Memory B cell (primary cell): ENCODE measurements at regions not wholly inside any gene's neighbourhood (a gene's known extent, or its start where the extent isn't known, plus 50 kb on each side); places are given as distances from the start of the nearest gene placed in this dataset.
"Not testable (repeated sequence)": the region's sequence is repeated elsewhere in the genome, so short reads cannot be mapped to it uniquely, and the experiment has no call there.

Experiments
- ATAC-seq: fragments of 150-1000 bp; cut with Tn5 transposase; 2 replicates; pipeline ENCODE4 v1.10.0; 2021; ENCODE audit warnings: low read depth, mild to moderate bottlenecking, moderate library complexity
- DNase-seq, 2 donors: peaks; one replicate each; pipeline ENCODE4 v3.0.0; 2022; ENCODE audit warnings: low spot score in 2 of 2
- H3K27ac Mint-ChIP-seq: one replicate; pipeline ENCODE4 v1.8.0; 2022; ENCODE audit warnings: mild to moderate bottlenecking, moderate library complexity, mixed read lengths
- H3K27me3 Mint-ChIP-seq: one replicate; pipeline ENCODE4 v1.8.0; 2022; ENCODE audit warnings: mixed read lengths
- H3K36me3 Mint-ChIP-seq: one replicate; pipeline ENCODE4 v1.8.0; 2022; ENCODE audit warnings: mild to moderate bottlenecking, mixed read lengths
- H3K4me1 Mint-ChIP-seq: one replicate; pipeline ENCODE4 v1.8.0; 2022; ENCODE audit warnings: mixed read lengths
- H3K4me3 Mint-ChIP-seq: one replicate; pipeline ENCODE4 v1.8.0; 2022; ENCODE audit warnings: mild to moderate bottlenecking, moderate library complexity, mixed read lengths
- H3K9me3 Mint-ChIP-seq: one replicate; pipeline ENCODE4 v1.8.0; 2022; ENCODE audit warnings: mixed read lengths

DNA sequence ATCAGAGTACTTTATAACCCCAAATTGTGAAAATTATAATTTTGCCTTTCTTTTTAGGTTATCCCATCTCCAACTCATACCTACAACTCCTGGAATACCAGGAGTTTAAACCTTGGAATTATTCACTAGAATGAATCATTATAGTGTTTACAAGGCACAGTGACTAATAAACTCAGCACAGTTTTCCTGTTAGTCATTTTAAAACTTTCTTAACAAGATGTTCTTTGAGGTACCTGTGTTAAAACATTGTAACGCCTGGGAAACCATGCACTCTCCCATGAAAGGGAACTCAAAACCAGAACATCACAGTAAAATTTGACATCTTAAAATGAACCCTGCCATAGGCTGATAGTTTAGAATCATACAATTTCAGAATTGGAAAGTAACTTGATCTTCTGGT lies 132.4 kb upstream of the OSTN start:
- H3K27ac Mint-ChIP-seq: no peak overlapping the region
- DNase-seq (no peak), ATAC-seq (no peak)
- no peaks in the 10 kb centered on the region for H3K36me3 Mint-ChIP-seq
- H3K4me3 Mint-ChIP-seq: no peak overlapping the region
- no peaks in the 10 kb centered on the region for H3K4me1 Mint-ChIP-seq
- H3K27me3 Mint-ChIP-seq: peaks cover 2% of the 10 kb centered on the region
- H3K9me3 Mint-ChIP-seq: no peaks in the 10 kb centered on the region

- no peak overlapping the region for H3K4me3 Mint-ChIP-seq
- no peaks in the 10 kb centered on the region for H3K4me1 Mint-ChIP-seq
- no peaks in the 10 kb centered on the region for H3K9me3 Mint-ChIP-seq
- no peak for ATAC-seq
- H3K27me3 Mint-ChIP-seq: no peaks in the 10 kb centered on the region
- no peaks in the 10 kb centered on the region for H3K36me3 Mint-ChIP-seq
- no peak overlapping the region for H3K27ac Mint-ChIP-seq
- no peak for DNase-seq
Observed at GRCh38 chr3:191065181-191065805, 133.7 kb upstream of the OSTN start.

- ATAC-seq (no peak), DNase-seq (no peak)
- H3K4me3 Mint-ChIP-seq: no peak overlapping the region
- peaks cover 2% of the 10 kb centered on the region for H3K36me3 Mint-ChIP-seq
- H3K9me3 Mint-ChIP-seq: peaks cover 3% of the 10 kb centered on the region
- no peaks in the 10 kb centered on the region for H3K4me1 Mint-ChIP-seq
- peaks cover 9% of the 10 kb centered on the region for H3K27me3 Mint-ChIP-seq
- no peak overlapping the region for H3K27ac Mint-ChIP-seq
Observed at GRCh38 chr3:191051037-191051436, 148.0 kb upstream of the OSTN start.

DNA sequence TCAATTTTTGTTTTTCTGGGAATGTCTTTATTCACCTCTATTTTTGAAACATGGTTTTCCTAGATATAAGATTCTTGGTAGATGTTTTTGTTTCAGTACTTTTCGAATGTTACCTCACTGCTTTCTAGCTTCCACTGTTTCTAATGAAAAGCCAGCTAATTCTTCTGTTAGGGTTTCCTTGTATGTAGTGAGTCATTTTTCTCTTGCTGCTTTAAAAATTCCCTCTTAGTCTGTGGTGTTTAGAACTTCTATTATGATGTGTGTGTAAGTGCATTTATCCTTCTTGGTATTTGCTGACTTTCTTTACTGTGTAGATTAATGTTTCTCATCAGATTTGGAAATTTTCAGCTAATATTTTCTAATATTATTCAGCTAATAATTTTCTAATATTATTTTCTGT lies 151.1 kb upstream of the OSTN start:
- Mint-ChIP-seq H3K9me3 (peaks cover 3% of the 10 kb centered on the region), H3K4me3 (no peak overlapping the region), H3K27me3 (peaks cover 7% of the 10 kb centered on the region), H3K36me3 (peaks cover 2% of the 10 kb centered on the region), H3K4me1 (no peaks in the 10 kb centered on the region), H3K27ac (no peak overlapping the region)
- ATAC-seq (no peak), DNase-seq (no peak)

GRCh38 chr3:191030929-191031328 lies 168.1 kb upstream of the OSTN start:
- H3K36me3 Mint-ChIP-seq: no peaks in the 10 kb centered on the region
- no peak for DNase-seq
- ATAC-seq: no peak
- no peaks in the 10 kb centered on the region for H3K27me3 Mint-ChIP-seq
- no peak overlapping the region for H3K4me3 Mint-ChIP-seq
- peaks cover 3% of the 10 kb centered on the region for H3K4me1 Mint-ChIP-seq
- H3K27ac Mint-ChIP-seq: no peak overlapping the region
- H3K9me3 Mint-ChIP-seq: no peaks in the 10 kb centered on the region

DNA sequence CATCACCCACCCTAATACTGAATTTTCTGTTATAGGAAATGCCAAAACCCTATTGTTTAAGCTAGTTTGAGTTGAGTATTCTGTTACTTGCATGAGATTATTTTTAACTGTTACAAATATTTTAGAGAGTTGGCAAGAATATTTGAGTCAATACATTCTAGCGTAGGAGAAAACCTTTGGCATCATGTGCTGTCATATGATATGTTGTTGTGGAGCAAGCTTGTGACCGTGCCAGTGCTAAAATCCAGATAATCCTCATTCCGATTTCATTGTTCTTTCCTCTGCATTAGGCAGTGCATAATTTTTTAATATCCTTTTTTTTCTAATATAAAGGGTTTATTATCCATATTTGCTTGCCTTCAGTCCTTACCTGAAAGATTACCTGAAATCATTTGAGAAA lies 168.0 kb upstream of the GMNC start:
- no peak for ATAC-seq
- Mint-ChIP-seq H3K4me1 (peaks cover 3% of the 10 kb centered on the region), H3K36me3 (no peaks in the 10 kb centered on the region), H3K4me3 (no peak overlapping the region), H3K27me3 (no peaks in the 10 kb centered on the region), H3K9me3 (no peaks in the 10 kb centered on the region), H3K27ac (no peak overlapping the region)
- no peak for DNase-seq

- peaks cover under 1% of the 10 kb centered on the region for H3K4me1 Mint-ChIP-seq
- ATAC-seq (no peak), DNase-seq (no peak)
- no peaks in the 10 kb centered on the region for H3K27me3 Mint-ChIP-seq
- no peak overlapping the region for H3K27ac Mint-ChIP-seq
- H3K9me3 Mint-ChIP-seq: no peaks in the 10 kb centered on the region
- H3K4me3 Mint-ChIP-seq: no peak overlapping the region
- no peaks in the 10 kb centered on the region for H3K36me3 Mint-ChIP-seq
Observed at GRCh38 chr3:191026746-191027145, 164.3 kb upstream of the GMNC start.

- no peaks in the 10 kb centered on the region for H3K36me3 Mint-ChIP-seq
- H3K4me3 Mint-ChIP-seq: no peak overlapping the region
- H3K4me1 Mint-ChIP-seq: no peaks in the 10 kb centered on the region
- H3K27me3 Mint-ChIP-seq: peaks cover 5% of the 10 kb centered on the region
- no peak for DNase-seq
- no peaks in the 10 kb centered on the region for H3K9me3 Mint-ChIP-seq
- H3K27ac Mint-ChIP-seq: no peak overlapping the region
- ATAC-seq: no peak
Observed at GRCh38 chr3:191020730-191021396, 158.4 kb upstream of the GMNC start.

DNA sequence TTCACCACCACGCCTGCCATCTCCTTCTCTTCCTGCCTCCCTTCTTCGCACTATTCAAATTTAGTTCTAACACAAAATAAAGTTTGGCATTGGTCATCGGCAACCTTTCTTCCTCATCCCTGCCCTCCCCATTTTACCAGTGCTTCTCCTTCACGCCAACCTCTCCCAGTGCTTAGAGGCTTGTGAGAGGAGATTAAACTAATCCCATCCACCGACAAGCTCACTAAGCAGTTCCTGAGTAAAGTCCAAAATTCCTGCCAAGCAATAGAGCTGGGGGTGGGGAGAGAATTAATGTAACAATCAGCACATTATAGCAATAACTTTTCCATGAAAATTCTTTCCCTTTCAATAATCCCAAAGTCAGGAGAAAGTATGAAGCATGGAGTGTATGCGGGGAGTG lies 157.4 kb upstream of the GMNC start:
- Mint-ChIP-seq H3K4me1 (no peaks in the 10 kb centered on the region), H3K27me3 (peaks cover 5% of the 10 kb centered on the region), H3K9me3 (no peaks in the 10 kb centered on the region), H3K27ac (no peak overlapping the region), H3K36me3 (no peaks in the 10 kb centered on the region), H3K4me3 (no peak overlapping the region)
- DNase-seq (no peak), ATAC-seq (no peak)

DNA sequence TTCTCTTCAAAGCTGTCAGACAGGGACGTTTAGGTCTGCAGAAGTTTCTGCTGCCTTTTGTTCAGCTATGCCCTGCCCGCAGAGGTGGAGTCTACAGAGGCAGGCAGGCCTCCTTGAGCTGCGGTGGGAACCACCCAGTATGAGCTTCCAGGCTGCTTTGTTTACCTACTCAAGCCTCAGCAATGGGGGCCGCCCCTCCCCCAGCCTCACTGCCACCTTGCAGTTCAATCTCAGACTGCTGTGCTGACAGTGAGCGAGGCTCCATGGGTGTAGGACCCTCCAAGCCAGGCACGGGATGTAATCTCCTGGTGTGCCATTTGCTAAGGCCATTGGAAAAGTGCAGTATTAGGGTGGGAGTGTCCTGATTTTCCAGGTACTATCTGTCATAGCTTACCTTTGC lies 153.5 kb upstream of the GMNC start:
- H3K27me3 Mint-ChIP-seq, H3K4me3 Mint-ChIP-seq, ATAC-seq, H3K36me3 Mint-ChIP-seq, DNase-seq, H3K4me1 Mint-ChIP-seq, H3K27ac Mint-ChIP-seq, H3K9me3 Mint-ChIP-seq: not testable (repeated sequence)

- Mint-ChIP-seq H3K36me3 (no peaks in the 10 kb centered on the region), H3K9me3 (peaks cover 4% of the 10 kb centered on the region), H3K27me3 (peaks cover 5% of the 10 kb centered on the region), H3K4me1 (peaks cover 5% of the 10 kb centered on the region), H3K4me3 (no peak overlapping the region), H3K27ac (no peak overlapping the region)
- no peak for DNase-seq
- ATAC-seq: no peak
Observed at GRCh38 chr3:191008074-191008473, 145.6 kb upstream of the GMNC start.

DNA sequence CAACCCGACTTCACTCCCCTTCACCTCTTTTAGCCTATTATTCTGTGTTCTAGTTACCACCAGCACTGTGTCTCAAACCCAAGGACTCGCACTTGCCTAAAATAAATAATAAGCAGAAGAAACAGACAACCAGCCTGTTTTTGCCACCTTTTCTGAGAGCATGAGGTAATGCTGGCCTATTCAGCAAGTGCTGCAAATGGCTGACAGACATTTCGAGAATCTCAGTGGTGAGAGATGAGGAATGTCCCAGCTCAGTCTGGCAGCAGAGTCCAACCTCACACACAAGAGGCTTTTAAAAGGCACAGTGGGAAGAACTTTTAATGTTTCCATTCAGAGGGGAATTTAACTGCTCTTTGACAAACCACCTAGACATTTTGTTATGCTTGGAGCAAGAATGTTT lies 143.3 kb upstream of the GMNC start:
- peaks cover 5% of the 10 kb centered on the region for H3K4me1 Mint-ChIP-seq
- H3K36me3 Mint-ChIP-seq: no peaks in the 10 kb centered on the region
- H3K4me3 Mint-ChIP-seq: no peak overlapping the region
- ATAC-seq (no peak), DNase-seq (no peak)
- peaks cover 9% of the 10 kb centered on the region for H3K27me3 Mint-ChIP-seq
- no peaks in the 10 kb centered on the region for H3K9me3 Mint-ChIP-seq
- H3K27ac Mint-ChIP-seq: no peak overlapping the region

GRCh38 chr3:191003742-191004141 lies 141.2 kb upstream of the GMNC start:
- no peak overlapping the region for H3K27ac Mint-ChIP-seq
- no peak overlapping the region for H3K4me3 Mint-ChIP-seq
- H3K4me1 Mint-ChIP-seq: peaks cover 5% of the 10 kb centered on the region
- H3K36me3 Mint-ChIP-seq: no peaks in the 10 kb centered on the region
- H3K9me3 Mint-ChIP-seq: no peaks in the 10 kb centered on the region
- ATAC-seq (no peak), DNase-seq (no peak)
- peaks cover 11% of the 10 kb centered on the region for H3K27me3 Mint-ChIP-seq

GRCh38 chr3:190996181-190996775 lies 133.8 kb upstream of the GMNC start:
- ATAC-seq: no peak
- peaks cover 3% of the 10 kb centered on the region for H3K27me3 Mint-ChIP-seq
- no peaks in the 10 kb centered on the region for H3K4me1 Mint-ChIP-seq
- H3K9me3 Mint-ChIP-seq: no peaks in the 10 kb centered on the region
- no peaks in the 10 kb centered on the region for H3K36me3 Mint-ChIP-seq
- no peak overlapping the region for H3K4me3 Mint-ChIP-seq
- DNase-seq: no peak
- no peak overlapping the region for H3K27ac Mint-ChIP-seq

DNA sequence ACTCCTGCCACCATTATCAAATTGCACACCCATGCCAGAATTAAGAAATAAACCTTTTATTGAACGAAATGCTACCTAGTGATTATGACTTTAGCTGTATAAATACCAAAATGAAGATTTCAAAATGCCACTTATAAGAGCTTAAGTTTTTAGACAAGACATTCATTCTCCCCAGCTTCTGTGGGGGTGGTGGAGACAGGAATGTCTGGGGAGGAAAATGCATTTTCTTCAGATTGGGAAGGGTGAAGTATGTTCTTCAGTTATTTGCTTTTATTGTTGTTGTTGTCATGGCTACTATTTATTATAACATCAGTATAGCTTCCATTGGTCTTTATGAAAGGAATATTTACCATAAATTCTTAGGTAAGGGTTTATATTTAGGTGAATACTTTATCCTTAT lies 132.7 kb upstream of the GMNC start:
- no peaks in the 10 kb centered on the region for H3K9me3 Mint-ChIP-seq
- no peaks in the 10 kb centered on the region for H3K4me1 Mint-ChIP-seq
- no peak for ATAC-seq
- H3K36me3 Mint-ChIP-seq: no peaks in the 10 kb centered on the region
- H3K27me3 Mint-ChIP-seq: peaks cover 3% of the 10 kb centered on the region
- H3K27ac Mint-ChIP-seq: no peak overlapping the region
- DNase-seq: no peak
- H3K4me3 Mint-ChIP-seq: no peak overlapping the region
